ENCODE measurements at regions not wholly inside any gene's neighbourhood (a gene's known extent, or its start where the extent isn't known, plus 50 kb on each side); places are given as distances from the start of the nearest gene placed in this dataset.
"Not testable (repeated sequence)": the region's sequence is repeated elsewhere in the genome, so short reads cannot be mapped to it uniquely, and the experiment has no call there.

DNA sequence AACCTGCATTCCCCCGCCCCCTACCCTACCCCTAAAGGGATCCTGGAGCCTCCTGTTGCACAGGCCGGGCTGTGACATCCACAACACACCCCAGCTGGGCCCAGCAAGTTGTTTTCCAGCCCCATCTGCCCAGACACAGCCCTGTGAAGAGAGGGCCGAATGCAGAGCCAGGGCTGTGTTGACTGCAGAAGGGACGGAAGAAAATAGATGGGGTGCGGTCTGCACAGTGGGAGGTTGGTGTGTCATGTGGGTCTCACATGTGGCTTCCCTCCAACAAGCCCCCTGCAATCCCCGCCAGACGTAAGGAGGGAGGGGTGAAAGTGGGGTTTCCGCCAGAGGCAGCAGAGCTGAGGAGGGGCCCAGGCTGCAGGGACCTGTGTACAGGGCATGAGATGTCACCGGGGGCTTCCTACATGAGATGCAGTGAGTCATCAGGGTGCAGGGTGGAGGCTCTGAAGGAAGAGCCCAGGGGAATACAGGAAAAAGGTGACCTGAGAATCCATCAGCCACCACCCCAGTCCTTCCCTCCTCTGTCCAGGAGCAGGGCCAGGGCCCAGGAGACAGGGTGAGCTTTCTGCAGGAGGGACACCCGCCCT, 60.2 kb upstream of the SULF2 start:
- TF ChIP-seq, protein P1, sequence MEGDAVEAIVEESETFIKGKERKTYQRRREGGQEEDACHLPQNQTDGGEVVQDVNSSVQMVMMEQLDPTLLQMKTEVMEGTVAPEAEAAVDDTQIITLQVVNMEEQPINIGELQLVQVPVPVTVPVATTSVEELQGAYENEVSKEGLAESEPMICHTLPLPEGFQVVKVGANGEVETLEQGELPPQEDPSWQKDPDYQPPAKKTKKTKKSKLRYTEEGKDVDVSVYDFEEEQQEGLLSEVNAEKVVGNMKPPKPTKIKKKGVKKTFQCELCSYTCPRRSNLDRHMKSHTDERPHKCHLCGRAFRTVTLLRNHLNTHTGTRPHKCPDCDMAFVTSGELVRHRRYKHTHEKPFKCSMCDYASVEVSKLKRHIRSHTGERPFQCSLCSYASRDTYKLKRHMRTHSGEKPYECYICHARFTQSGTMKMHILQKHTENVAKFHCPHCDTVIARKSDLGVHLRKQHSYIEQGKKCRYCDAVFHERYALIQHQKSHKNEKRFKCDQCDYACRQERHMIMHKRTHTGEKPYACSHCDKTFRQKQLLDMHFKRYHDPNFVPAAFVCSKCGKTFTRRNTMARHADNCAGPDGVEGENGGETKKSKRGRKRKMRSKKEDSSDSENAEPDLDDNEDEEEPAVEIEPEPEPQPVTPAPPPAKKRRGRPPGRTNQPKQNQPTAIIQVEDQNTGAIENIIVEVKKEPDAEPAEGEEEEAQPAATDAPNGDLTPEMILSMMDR (conservative IDR thresholded peaks at IDR 0.05), result not testable (repeated sequence)
- TF ChIP-seq ZFX (IDR thresholded peaks at IDR 0.05), result not testable (repeated sequence)

Measured in C4-2B (cell line).